Kidney epithelial cell (primary cell): ENCODE measurements at regions not wholly inside any gene's neighbourhood (a gene's known extent, or its start where the extent isn't known, plus 50 kb on each side); places are given as distances from the start of the nearest gene placed in this dataset.

Experiments
- DNase-seq: peaks from one replicate; pipeline ENCODE4 v3.0.0-alpha.2; 2010; ENCODE audit warnings: low read depth
- H3K27me3 ChIP-seq: 2 replicates; pipeline ENCODE4 v1.6.0; 2011; ENCODE audit warnings: low read length; ENCODE audit not compliant: control insufficient read depth, insufficient read depth
- H3K36me3 ChIP-seq: 2 replicates; pipeline ENCODE4 v1.5.1; 2011; ENCODE audit warnings: low read length; ENCODE audit not compliant: control insufficient read depth, insufficient read depth
- H3K4me3 ChIP-seq: 2 replicates; pipeline ENCODE4 v1.5.1; 2011; ENCODE audit warnings: low read depth, mild to moderate bottlenecking, control low read depth, low read length
- TF ChIP-seq, protein P1 (sequence below): IDR thresholded peaks from 2 replicates; pipeline ENCODE4 v1.5.1; 2011; ENCODE audit warnings: mild to moderate bottlenecking, moderate library complexity, low read length, control low read depth, inconsistent platforms; ENCODE audit not compliant: insufficient read depth, poor library complexity, severe bottlenecking

DNA sequence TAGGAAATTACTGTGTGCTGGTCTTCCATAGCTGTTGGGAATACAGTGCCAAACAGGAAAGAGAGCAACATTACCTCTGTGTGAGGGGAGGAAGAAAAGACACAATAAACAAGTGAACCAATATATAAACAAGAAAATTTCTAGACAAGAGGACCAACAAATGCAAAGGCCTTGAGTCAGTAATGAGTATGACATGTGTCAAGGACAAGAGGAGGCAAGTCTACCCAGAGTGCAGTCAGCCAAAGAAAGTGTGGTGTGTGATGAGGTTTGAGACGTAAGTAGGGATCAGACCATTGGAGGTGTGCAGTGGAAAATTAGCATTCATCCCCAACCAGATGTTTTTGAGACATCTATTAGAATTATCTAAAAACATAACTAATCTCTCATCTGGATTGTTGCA is 69.5 kb upstream of the CDH6 start:
- no peak overlapping the region for H3K4me3 ChIP-seq
- no peaks in the 10 kb centered on the region for H3K36me3 ChIP-seq
- TF ChIP-seq, protein P1, sequence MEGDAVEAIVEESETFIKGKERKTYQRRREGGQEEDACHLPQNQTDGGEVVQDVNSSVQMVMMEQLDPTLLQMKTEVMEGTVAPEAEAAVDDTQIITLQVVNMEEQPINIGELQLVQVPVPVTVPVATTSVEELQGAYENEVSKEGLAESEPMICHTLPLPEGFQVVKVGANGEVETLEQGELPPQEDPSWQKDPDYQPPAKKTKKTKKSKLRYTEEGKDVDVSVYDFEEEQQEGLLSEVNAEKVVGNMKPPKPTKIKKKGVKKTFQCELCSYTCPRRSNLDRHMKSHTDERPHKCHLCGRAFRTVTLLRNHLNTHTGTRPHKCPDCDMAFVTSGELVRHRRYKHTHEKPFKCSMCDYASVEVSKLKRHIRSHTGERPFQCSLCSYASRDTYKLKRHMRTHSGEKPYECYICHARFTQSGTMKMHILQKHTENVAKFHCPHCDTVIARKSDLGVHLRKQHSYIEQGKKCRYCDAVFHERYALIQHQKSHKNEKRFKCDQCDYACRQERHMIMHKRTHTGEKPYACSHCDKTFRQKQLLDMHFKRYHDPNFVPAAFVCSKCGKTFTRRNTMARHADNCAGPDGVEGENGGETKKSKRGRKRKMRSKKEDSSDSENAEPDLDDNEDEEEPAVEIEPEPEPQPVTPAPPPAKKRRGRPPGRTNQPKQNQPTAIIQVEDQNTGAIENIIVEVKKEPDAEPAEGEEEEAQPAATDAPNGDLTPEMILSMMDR: no peak
- DNase-seq: no peak
- H3K27me3 ChIP-seq: no peaks in the 10 kb centered on the region

DNA sequence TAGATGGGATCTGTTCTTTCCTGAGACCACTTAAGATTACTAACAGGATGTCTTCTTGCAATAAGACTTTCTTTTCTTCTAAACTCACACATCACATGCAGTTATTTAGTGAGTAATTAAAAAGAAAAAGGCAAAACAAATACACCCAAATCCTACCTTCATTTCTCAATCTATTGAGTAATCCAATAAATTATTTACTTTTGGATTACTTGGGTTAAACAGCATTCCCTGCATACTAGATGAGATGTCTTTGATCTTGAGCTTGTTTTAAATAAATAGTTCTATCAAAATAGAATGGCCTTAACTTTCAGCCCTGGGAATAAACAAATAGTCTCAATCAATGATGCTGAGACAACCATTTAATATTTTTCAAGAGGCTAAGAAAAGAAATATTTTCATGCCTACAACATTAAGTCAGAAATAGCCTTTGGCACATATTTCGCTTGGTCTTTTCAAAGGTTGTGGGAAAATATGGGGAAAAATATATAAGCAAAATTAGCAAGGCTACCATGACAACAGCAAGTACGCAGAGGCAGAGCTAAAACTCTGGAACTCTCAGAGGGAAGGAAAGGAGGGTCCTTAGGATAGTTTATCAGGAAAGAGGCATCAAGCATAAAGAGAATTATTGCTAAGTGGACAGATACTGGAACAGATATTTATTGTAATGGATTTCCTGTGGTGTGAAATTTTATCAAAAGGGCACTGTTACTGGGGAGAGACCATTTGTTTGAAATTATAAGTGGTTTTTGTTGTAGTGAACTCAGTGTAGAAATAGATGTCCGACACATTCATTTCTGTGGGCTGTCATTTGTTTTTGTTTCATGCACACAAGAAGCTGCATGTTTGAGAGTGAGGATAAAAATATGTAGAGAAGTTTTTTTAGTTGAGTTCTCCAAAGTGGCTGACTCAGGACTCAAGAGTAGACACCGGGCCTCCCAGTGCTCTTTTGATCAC is 70.2 kb upstream of the CDH6 start:
- DNase-seq: no peak
- TF ChIP-seq, protein P1: no peak
- Histone ChIP-seq H3K27me3 (no peaks in the 10 kb centered on the region), H3K4me3 (no peak overlapping the region), H3K36me3 (no peaks in the 10 kb centered on the region)

DNA sequence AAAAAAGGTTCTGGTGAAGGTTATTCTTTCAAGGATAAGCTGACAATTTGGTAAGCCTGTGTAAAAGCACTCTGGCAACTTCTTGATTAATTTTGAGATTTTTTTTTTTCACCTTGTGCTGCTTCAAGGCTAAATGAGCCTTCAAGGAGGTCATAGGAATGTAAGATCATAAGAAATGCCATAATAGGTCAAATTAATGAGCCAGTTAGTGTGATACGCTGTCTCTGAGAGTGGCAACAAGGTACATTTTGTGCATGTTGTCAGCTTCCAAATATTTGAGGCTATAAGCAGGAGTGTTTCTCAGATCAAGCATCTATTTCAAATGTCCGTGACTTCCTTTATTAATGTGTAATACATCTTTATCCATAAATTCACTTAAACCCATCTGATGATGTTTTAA is 72.3 kb upstream of the CDH6 start:
- no peak overlapping the region for H3K4me3 ChIP-seq
- TF ChIP-seq, protein P1: no peak
- no peaks in the 10 kb centered on the region for H3K27me3 ChIP-seq
- no peak for DNase-seq
- H3K36me3 ChIP-seq: no peaks in the 10 kb centered on the region

DNA sequence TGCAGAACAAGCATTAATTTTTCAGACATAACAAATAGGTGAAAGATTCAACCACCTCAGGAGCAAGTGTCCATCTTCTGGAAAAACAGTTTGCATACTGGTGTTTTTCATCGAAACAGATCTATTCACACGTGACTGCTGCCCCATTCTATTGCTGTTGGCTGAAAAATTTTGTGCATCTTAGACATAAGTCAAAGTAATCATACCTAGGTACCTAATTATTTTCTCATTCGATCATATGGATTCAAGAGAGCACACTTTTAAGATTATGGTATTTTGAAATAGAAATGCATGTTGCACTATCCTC is 72.9 kb upstream of the CDH6 start:
- Histone ChIP-seq H3K36me3 (no peaks in the 10 kb centered on the region), H3K27me3 (no peaks in the 10 kb centered on the region), H3K4me3 (no peak overlapping the region)
- TF ChIP-seq, protein P1: no peak
- DNase-seq: no peak

DNA sequence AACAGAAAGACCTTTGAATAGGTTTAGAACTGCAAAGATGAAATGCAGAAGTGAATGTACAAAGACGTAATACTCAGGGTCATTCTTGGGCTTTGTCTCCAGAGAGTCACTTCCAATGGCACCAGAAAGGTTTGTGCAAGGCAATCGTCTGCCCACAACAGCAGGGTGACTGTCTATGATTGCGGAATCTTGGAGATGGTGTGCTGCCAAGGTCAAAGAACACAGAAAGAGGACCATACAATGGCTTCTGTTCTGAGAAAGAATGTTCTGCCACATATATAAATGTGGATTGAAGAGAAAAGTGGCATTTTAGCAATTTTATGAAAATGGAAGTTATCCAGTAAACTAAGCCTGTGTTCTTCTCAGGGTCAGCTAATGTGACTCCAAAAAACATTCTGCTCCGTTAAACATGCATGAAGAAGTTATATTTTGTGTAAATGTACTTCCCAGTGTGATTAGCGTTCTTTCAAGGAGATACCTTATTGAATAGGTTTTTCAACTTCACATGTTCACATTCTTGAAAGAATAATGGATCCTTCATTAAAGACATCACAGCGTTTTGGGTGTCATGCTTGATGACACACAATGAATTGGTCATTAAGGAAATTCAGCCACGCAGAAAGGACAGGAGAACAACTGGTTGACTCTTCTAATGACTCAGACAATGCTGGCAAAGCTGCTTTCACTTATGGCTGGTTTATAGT is 73.4 kb upstream of the CDH6 start:
- Histone ChIP-seq H3K4me3 (no peak overlapping the region), H3K36me3 (no peaks in the 10 kb centered on the region), H3K27me3 (no peaks in the 10 kb centered on the region)
- DNase-seq: peak; percentile 86
- TF ChIP-seq, protein P1: no peak
